Gastroesophageal sphincter (tissue), 3 donors: ENCODE measurements at regions not wholly inside any gene's neighbourhood (a gene's known extent, or its start where the extent isn't known, plus 50 kb on each side); places are given as distances from the start of the nearest gene placed in this dataset.

ENCODE experiments used
- EP300 ChIP-seq: sonication (generic); formaldehyde crosslinking; IDR thresholded peaks from one replicate; pipeline ENCODE4 v1.6.1; 2017; ENCODE audit warnings: antibody characterized with exemption, mild to moderate bottlenecking
- POLR2A ChIP-seq, 2 donors: fragments of 450-650 bp; IDR thresholded peaks; one replicate each; pipeline ENCODE4 v1.6.1; 2017; ENCODE audit warnings: antibody characterized with exemption in 2 of 2, mild to moderate bottlenecking in 2 of 2, moderate library complexity in 1 of 2
- POLR2AphosphoS5 ChIP-seq: sonication (generic); formaldehyde crosslinking; IDR thresholded peaks from one replicate; pipeline ENCODE4 v1.6.1; 2017; ENCODE audit warnings: antibody characterized with exemption
- TF ChIP-seq, protein P1 (sequence below), 4 experiments: fragments of 200-600 bp in 2 of 4; fragments of 450-650 bp in 2 of 4; sonication (generic) in 1 of 4; IDR thresholded peaks; one replicate each; pipeline ENCODE4 v1.5.1; 2017 to 2019; ENCODE audit warnings: antibody characterized with exemption in 4 of 4, mild to moderate bottlenecking in 2 of 4, moderate library complexity in 2 of 4

DNA sequence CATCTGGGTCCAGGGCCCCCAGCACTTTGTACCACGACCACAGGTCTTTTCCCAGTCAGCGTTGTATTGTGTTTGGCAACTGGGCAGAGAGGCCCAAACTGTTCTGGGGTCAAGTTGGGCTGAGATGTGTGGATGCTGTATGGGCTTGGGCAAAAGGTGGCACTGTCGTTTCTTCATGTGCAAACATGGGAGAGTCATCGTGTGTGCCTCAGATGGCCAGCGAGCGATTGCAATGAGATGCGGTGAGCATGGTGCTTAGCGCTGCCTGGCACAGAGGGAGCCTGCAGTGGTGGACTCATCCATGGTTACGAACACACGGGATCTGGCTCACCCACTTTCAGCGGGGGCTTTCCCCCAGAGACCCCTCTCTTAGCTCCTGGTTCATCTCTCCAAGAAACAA is 120.4 kb upstream of the SORCS3 start:
- TF ChIP-seq, protein P1, sequence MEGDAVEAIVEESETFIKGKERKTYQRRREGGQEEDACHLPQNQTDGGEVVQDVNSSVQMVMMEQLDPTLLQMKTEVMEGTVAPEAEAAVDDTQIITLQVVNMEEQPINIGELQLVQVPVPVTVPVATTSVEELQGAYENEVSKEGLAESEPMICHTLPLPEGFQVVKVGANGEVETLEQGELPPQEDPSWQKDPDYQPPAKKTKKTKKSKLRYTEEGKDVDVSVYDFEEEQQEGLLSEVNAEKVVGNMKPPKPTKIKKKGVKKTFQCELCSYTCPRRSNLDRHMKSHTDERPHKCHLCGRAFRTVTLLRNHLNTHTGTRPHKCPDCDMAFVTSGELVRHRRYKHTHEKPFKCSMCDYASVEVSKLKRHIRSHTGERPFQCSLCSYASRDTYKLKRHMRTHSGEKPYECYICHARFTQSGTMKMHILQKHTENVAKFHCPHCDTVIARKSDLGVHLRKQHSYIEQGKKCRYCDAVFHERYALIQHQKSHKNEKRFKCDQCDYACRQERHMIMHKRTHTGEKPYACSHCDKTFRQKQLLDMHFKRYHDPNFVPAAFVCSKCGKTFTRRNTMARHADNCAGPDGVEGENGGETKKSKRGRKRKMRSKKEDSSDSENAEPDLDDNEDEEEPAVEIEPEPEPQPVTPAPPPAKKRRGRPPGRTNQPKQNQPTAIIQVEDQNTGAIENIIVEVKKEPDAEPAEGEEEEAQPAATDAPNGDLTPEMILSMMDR (IDR thresholded peaks at IDR 0.05): no peak
- no peak for TF ChIP-seq POLR2A (IDR thresholded peaks at IDR 0.05)
- TF ChIP-seq POLR2AphosphoS5: no peak
- no peak for TF ChIP-seq EP300
